ENCODE measurements at regions not wholly inside any gene's neighbourhood (a gene's known extent, or its start where the extent isn't known, plus 50 kb on each side); places are given as distances from the start of the nearest gene placed in this dataset.
A peak's percentile ranks its signal among the peaks of the same experiment; 100 is the strongest.
"Not testable (repeated sequence)": the region's sequence is repeated elsewhere in the genome, so short reads cannot be mapped to it uniquely, and the experiment has no call there.

DNA sequence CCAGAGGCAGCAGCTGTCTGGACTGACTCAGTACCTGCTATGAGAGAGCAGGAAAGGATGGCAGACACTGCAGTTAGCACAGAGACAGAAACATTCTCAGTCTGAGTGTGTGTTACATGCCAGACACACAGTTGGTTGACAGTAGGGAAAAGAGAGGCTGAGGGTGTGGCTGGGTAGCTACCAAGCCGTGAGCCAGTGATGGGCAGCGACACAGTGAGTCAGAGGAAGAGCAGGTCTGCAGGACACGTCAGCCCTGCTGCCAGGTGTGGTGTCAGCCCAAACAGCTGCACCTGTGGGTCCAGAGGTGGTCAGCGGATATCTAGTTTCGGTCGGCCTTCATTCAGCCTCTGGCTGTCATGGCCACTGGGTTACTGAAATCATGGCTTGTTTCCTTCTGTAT, 124.4 kb upstream of the SPATA31A3 start:
- CTCF ChIA-PET; DNase-seq (ENCODE audit: low read depth, low spot score); H3K4me3 ChIP-seq (ENCODE audit: low read depth, low read length); POLR2A ChIA-PET: not testable (repeated sequence)

DNA sequence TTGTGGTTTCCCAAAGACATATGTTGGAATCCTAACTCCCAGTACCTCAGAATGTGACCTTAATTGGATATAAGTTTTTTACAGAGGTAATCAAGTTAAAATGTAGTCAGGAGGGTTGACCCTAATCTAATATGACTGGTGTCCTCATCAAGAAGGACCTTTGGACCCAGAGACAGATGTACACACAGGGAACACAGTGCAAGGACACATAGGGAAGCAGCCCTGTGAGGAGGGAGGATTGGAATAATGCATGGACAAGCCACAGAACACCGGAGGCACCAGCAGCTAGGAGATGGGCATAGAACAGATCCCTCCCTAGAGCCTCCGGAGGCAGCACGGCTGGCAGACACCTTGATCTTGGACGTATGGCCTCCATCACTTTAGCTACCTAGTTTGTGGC, 119.8 kb upstream of the SPATA31A3 start:
- CTCF ChIA-PET; POLR2A ChIA-PET; DNase-seq (ENCODE audit: low read depth, low spot score); H3K4me3 ChIP-seq (ENCODE audit: low read depth, low read length): not testable (repeated sequence)

DNA sequence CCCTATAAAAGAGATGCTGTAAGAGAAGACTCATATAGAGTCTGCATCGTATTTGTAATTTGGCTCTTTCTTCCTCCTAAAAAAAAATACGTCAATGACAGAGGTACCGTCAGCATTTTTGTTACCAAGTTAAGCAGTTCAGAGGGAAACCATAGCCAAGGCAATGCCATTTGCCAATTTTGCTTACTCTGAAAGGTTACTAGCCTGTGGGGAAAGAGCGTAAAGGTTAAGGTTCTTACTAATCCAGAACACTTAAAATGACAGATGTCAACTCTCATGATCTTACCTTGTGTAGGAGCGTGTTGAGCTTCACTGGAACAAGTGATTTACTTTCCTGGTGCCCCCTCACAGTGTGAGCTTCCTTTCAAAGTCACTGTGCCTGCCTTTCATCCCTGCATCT, 119.4 kb upstream of the SPATA31A3 start:
- CTCF ChIA-PET; DNase-seq (ENCODE audit: low read depth, low spot score); H3K4me3 ChIP-seq (ENCODE audit: low read depth, low read length); POLR2A ChIA-PET: not testable (repeated sequence)

DNA sequence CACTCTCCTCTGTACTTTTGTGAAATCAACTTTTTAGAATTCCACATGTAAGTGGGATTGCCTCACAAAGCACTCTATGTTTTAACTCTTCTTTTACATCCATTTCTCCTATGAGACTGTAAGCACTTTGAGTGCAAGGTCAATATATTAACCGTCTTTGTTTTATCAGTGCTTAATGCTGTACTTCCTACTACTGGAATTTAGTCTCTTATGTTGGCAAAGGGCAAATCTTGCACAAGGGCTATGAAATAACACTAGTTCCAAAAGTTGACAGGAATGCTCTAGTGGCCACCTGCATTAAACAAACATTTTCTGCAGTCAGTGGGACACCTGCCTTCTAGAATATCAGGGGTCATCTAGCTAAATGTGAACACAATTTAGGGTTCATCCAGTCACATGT, 117.5 kb upstream of the SPATA31A3 start:
- DNase-seq (ENCODE audit: low read depth, low spot score); CTCF ChIA-PET; H3K4me3 ChIP-seq (ENCODE audit: low read depth, low read length); POLR2A ChIA-PET: not testable (repeated sequence)

DNA sequence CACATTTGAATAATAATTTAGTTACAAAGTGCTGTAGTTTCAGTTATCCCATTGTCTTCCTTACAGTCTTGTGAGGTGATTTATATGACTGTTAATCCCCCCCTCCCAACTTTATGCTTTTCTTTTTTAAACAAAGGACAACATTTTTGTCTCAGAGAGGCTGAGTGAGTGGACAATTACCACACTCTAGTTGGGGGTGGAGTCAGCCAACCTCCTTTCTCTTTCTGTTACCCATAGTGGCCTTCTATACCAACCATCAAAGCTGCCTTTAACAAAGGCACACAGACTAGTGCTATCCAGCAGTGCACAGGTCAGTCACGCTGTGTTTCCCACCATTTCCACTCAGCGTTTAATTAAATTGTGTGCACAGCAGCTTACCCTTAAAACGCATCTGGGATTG, 114.3 kb upstream of the SPATA31A3 start:
- POLR2A ChIA-PET; CTCF ChIA-PET; DNase-seq (ENCODE audit: low read depth, low spot score); H3K4me3 ChIP-seq (ENCODE audit: low read depth, low read length): not testable (repeated sequence)

DNA sequence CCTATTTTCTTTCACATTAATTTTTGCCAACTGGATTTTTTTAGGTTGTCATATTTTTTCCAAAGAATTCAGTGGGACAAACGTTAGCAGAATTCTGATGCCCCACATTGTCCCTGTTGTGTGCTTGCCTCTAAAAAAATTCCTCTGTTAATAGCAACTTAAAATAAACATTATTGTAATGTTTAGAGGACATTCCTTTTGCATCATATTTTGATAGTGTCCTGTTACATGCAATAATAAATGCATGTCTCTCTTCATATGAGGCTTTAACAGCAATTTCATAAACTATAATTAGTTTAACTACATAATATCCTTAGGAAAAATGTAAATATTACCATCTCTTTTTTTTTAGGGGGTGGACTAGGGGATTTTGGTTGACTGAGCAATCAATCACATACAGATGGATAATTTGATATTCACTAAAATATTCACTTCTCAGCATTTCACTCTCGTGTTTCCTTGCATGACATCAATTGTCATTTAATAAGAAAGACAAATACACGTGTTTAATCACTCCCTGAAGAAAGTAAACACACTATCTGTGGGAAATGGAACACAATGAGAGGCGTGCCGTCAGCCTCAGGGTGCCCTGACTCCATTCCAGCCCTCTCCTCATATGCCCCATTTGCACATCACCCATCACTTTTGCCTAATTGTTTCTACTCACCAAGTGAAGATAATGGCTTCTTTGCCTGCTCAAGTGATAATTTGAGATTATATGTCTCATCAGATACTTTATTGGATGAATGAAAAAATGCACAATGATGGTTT, 110.3 kb upstream of the SPATA31A3 start:
- CTCF ChIA-PET; H3K4me3 ChIP-seq (ENCODE audit: low read depth, low read length); DNase-seq (ENCODE audit: low read depth, low spot score): not testable (repeated sequence)

DNA sequence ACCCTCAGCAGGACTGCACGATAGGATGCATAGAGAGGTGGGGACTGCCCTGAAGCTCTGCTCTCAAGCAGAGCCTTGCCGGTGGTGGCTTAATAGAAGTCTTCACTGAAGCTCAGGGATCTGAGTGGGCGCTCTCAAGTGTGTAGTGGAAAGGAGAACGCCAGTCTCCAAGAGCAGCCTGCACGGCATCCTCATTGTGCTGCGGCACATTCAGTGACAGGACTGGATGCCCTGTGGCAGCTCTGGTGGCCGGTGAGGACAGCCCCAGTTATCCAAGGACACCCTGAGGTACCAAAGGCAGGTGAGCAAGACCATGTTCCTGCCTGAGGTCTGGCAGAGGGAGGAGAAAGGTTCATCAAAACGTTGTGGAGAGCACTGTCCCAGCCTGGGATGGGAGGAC, 98.8 kb upstream of the SPATA31A3 start:
- CTCF ChIA-PET; DNase-seq (ENCODE audit: low read depth, low spot score); H3K4me3 ChIP-seq (ENCODE audit: low read depth, low read length); POLR2A ChIA-PET: not testable (repeated sequence)

More for the DNA sequence above, 110.3 kb upstream of the SPATA31A3 start:
- POLR2A ChIA-PET = not testable (repeated sequence)

DNA sequence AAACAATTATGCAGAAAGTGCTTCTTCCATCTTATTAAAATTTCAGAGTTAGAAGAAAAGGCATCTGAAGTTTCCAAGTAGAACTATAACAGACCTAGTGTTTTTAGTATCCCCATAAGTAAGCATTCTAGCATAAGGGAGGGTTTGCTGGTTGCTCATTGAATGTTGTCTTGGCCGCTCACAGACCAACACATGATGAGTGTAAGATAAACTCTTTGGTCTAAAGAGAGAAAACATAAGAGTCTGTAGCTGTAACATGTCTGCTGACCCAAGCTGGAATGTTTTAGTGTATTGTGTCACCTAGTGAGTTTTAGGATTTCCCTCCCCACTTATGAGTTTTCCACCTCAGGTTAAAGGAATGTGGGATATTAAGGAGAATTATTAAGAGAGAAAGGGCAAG, 94.5 kb upstream of the SPATA31A3 start:
- H3K4me3 ChIP-seq (ENCODE audit: low read depth, low read length); POLR2A ChIA-PET; CTCF ChIA-PET; DNase-seq (ENCODE audit: low read depth, low spot score): not testable (repeated sequence)

DNA sequence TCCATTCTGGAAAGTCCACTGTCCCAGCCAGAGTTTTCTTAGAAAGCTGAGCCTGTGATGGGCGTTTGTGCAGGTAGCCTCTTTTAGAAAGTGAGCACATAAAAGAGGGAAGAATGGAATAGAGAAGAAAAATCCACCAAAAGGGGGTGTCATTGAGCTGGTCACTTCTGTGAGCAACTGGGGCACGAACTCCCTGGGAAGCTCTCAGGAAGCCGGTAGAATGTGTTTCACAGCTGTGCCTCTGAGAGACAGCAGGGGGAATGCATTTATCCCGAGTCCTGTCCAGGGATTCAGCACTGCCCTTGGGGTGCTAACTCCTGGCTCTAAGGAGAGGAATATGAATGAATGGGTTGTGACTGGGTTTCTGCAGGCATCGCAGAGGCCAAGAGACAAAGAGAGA, 73.8 kb upstream of the SPATA31A3 start:
- CTCF ChIA-PET; H3K4me3 ChIP-seq (ENCODE audit: low read depth, low read length); DNase-seq (ENCODE audit: low read depth, low spot score); POLR2A ChIA-PET: not testable (repeated sequence)

DNA sequence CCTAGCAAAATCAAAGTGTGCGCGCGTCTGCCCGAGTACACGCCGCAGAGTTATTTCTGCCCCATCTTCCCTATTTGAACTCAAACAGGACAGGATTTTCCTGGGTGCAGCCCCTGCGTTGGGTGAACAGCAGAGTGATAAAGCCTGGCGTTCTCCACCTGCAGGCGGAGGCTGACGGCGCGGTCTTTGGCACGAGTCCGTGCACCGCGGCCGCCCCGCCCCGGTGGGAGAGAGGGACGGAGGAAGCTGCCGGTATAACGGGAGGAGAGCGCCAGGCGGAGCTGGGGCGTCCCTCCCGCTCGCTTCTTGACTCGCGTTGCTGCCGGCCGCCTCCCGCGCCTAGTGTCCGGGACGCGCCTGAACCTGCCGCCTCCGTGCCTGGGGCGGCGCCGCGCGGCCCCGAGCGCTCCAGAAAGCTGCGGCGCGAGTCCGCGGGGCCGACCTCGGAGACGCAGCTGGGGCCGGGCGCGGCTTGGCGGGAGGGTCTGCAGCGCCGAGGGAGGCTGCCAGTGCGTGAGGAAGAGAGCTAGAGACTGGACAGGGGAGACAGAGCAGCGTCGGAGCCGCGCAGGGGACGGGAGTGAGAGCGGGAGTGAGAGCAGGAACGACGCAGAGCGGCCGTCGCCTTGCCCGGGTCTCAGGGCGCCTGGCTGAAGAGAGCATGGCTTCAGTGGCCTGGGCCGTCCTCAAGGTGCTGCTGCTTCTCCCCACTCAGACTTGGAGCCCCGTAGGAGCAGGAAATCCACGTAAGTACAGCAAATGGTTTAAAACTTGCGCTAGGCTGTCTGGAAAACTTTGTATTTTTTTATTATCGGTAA, 66.8 kb upstream of the SPATA31A3 start:
- DNase-seq (ENCODE audit: low read depth, low spot score); CTCF ChIA-PET; POLR2A ChIA-PET: not testable (repeated sequence)
- H3K4me3 ChIP-seq (ENCODE audit: low read depth, low read length) = peak overlapping the region; percentile 23; the same call in 1 of the 2 replicates
